RPMI7951 (cell line): ENCODE measurements at regions not wholly inside any gene's neighbourhood (a gene's known extent, or its start where the extent isn't known, plus 50 kb on each side); places are given as distances from the start of the nearest gene placed in this dataset.
"Not testable (repeated sequence)": the region's sequence is repeated elsewhere in the genome, so short reads cannot be mapped to it uniquely, and the experiment has no call there.

Experiments used
- DNase-seq: peaks from one replicate; pipeline ENCODE4 v3.0.0-alpha.2; 2012; ENCODE audit warnings: low read depth

- no peak for DNase-seq
Measured at GRCh38 chr14:24744641-24745040, 110.7 kb upstream of the GZMB start.

GRCh38 chr14:24741871-24742270 lies 107.9 kb upstream of the GZMB start:
- DNase-seq = peak; percentile 70

- DNase-seq = peak; percentile 21
Measured at GRCh38 chr14:24735984-24736630, 102.1 kb upstream of the GZMB start.

DNA sequence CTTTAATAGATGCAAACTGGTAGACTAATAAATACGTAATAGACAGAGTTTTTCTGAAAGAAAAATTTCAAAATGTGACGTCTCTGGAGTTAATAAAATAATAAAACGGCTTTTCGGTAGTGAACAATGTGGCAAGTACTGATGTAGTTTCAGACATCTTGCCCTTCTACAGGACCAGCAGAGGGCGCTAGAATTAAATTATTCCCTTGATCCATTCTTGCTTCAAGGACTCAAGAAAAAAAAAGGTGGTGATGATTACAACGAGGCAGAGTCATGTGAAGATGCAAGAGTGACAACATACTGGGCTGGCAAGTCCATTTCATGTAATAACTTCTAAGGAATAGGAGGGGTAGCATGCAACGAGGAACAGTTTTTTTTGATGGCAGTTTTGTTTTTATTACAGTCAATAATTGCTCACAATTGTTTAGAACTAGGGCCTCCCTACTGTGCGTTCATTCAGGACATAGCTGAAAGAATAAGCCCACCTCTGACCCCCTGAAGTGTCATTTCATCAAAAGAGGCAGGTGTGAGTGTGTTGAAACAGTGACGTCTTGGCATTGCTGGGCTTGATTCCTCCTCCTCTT lies 101.0 kb upstream of the GZMB start:
- DNase-seq = peak; percentile 60

GRCh38 chr14:24726480-24726879 lies 92.5 kb upstream of the GZMB start:
- DNase-seq = no peak

GRCh38 chr14:24725311-24725710 lies 91.3 kb upstream of the GZMB start:
- no peak for DNase-seq

DNA sequence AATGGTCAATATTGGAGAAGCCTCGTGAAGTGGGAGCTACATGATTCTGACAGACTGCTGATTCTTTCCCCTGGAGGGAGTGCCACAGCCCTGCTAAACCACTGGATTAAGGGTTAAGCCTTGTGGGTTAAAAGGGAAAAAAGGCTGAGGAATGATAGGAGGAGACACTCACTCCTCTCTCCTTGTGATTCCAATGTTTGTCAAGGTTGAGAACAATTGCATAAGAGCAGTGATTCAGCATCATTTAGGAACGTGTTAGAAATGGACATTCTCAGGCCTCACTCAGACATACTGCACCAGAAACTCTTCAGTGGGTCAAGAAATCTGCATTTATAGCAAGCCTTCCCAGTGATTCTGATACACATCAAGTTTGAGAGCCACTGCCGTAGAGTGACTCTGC lies 87.8 kb upstream of the GZMB start:
- no peak for DNase-seq

DNA sequence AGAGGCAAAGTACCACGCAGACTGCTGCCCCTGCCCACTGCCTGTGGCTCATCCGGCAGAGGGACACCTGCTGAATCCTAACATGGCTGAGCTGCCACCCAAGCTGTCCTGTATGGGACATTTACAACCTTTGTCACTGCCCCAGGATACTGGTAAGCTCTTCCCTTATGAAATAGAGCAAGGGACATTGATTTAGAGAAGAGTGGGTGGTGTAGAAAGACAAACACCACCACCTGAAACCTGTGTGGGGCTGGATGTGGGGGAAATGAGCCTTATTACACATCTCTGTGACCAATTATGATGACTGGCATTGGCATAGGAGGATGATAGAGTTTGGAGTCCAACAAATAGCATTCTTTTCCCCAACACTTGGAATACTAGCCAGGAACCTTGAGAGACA lies 81.2 kb upstream of the GZMB start:
- DNase-seq = no peak

- DNase-seq = no peak
Measured at GRCh38 chr14:24713404-24713803, 79.4 kb upstream of the GZMB start.

DNA sequence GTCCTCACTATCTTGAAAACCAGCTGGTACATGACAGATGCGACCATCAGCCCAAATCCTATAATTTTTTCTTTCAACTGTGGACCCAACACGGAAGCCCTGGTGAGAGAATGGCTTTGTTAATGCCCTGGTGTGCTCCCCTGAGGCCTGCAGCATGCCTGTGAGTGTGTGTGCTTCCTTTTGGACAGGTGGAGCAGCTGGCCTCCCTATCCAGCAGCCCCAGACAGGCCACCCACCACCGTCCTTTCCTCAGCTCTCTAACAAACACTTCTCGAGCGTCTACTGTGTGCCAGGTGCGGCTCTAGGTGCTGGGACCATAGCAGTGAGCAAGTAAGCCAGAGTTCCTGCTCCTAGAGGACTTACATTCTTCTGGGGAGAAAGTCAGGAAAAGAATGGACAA lies 78.9 kb upstream of the GZMB start:
- no peak for DNase-seq

- DNase-seq = no peak
Measured at GRCh38 chr14:24712374-24712773, 78.4 kb upstream of the GZMB start.

DNA sequence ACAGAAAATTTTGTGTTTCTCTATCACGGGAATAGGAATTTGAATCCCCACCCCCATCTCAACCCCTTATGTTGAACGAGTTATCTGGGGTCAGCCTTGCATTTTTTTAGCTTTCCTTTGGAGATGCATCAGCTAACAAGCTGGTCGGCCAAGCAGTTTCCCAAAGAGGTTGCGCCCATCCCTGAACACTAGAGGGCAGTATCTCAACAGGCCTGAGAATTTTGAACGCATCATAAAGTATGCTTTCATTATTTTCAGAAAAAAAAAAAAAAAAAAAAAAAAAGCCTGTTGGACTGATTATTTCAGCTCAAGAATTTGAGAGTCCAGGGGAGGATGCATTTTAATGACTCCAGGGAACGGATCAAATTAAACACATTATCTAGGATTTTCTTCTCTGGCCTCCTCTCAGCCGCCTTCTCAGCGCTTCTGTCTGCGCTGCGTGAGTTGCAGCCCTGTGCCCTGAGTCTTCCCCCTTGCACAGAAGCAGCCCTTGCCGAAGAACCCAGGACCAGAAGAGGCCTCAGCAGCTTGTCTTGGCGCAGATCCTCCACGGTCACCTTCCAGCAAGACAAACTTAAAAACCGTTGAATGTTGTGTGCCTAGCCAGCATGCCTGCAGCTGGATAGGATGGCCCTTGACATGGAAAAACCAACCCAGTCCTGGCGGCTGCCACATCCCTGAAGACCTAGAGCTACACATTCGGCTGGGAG lies 76.6 kb upstream of the GZMB start:
- peak; percentile 43 for DNase-seq

DNA sequence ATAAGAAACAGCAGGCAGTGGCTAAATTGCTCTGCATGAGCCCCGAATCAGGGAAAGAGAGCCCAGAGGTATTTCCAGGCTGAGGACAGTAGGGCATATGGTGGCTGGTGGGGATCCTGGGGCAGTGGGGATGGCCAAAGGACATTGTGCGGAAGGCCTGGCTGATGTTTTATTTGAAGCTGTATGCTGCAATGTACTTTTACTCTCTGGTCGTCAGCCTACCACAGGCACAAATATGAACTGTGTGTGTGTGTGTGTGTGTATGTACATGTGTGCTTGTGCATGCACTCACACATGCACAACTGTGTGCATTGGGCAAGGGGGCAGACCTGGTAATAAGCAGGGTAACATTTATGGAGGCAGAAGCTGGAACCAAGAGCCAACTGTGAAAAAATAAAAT lies 74.7 kb upstream of the GZMB start:
- no peak for DNase-seq

- DNase-seq = no peak
Measured at GRCh38 chr14:24706351-24706750, 72.4 kb upstream of the GZMB start.

DNA sequence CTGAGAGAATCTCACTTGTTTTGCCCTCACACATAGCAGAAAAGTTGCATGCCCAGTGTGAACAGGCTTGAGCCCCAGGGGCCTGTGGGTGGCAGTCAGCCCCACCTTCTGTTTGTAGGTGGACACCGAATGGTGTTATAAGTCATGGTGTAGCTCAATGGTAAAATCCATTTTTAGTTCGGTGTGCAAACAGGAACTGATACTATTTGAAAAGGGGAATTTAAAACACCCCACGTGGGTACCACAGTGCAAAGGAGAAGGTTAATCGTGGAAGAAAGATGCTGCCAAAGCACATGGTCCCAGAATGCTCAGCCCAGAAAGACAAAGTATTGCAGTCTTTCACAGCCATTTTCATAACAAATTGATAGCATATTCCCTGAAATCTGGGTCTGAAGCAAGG lies 71.8 kb upstream of the GZMB start:
- DNase-seq = no peak

GRCh38 chr14:24701062-24701461 lies 67.1 kb upstream of the GZMB start:
- no peak for DNase-seq

GRCh38 chr14:24700511-24700910 lies 66.5 kb upstream of the GZMB start:
- DNase-seq = no peak

DNA sequence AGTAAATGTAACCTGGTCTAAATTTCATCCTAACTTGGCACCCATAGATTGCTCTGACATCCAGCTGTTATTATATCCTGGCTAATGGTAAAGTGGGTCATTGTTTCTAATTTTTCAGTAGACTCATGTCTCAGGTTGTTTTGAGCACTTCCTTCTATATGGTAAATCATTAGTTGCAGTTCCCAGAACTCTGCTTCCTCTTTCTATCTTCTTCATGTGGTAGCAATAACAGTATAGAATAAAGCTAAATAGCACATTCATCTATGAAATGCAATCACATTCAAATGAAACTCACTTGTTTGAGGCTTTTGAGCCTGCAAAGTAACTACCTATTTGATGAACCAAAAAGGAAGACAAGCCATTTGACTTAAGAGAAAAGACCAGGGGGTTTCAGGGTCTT lies 65.1 kb upstream of the GZMB start:
- DNase-seq = no peak

- not testable (repeated sequence) for DNase-seq
Measured at GRCh38 chr14:24696280-24696920, 62.4 kb upstream of the GZMB start.

DNA sequence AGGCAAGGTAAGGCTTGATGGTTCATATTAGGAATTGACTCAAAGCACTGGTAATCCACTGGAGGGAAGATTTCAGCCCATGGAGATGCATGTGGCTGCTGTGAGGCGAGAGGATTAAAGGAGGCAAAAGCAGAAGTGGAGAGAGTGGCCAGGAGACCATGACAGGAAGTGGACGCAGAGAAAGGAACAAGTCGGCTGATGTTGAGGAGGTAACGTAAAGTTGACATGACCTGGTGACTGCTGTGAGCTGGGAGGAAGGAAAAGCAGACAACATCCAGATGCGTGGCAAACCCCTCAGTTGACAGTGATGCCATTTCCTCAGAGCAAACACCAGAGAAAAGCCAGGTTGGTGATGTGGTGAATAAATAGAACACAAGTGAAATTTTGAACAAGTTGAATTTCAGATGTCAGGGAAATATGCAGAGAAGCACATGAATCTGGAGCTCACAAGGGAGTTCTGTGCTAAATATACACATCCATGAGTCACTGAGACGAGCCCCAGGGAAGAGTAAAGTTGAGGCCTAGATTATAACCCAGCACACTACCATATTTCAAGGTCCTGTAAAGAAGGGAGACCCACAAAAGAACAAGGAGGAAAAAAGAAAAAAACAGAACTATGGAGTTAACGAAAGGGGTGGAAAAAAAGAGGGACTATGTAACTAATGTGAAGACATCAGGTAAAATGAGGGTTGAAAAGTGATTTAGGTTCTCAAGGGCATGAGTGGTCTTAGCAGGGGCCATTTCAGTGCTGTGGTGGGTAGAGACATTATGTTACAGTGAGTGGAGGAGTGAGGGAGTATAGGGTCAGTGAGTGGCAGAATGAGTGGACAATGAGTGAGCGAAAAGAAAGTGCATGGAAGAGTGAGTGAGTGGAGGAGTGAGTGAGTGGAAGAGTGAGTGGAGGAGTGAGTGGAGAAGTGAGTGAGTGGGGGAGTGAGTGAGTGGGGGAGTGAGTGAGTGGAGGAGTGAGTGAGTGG lies 61.6 kb upstream of the GZMB start:
- DNase-seq = no peak

GRCh38 chr14:24694680-24695079 lies 60.7 kb upstream of the GZMB start:
- no peak for DNase-seq

DNA sequence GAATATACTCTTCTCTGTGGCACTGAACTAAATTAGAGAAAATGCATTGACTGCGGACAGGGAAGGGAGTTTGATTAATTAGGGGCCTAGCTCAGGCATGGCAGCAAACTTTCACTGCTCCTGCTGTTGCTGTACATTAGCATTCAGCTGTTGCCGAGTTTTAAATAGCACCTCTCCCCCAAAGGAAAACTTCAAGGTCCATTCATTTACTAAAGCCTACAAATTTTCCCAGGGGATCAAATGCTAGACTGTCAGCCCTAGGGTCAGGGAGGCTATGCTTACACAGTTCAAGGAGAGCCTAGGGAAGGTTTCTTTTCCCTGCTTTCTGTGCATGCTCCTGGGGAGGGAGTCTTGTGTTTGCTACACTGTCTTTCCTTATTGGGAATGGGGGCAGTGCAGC lies 60.0 kb upstream of the GZMB start:
- no peak for DNase-seq
